ENCODE measurements at regions not wholly inside any gene's neighbourhood (a gene's known extent, or its start where the extent isn't known, plus 50 kb on each side); places are given as distances from the start of the nearest gene placed in this dataset.
"Not testable (repeated sequence)": the region's sequence is repeated elsewhere in the genome, so short reads cannot be mapped to it uniquely, and the experiment has no call there.

DNA sequence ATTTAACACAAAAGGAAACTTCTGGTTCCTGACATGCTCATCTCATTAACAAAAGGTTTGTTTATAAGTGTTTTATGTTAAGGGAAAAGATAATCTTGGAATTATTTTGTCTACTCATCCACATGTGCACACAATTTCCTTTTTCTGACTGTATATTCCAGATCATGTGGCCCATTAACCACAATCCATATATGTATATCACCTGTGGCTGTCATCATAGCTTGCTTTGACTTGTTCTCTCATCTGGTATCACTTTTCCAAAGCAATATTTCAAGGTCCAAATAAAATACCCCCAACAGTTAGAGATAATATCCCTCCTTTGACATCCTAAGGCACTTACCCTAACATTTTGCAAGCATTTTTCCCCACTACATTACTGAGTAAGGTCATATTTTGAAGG lies 856.1 kb downstream of the CDH11 start:
- no peak overlapping the region for H3K9ac ChIP-seq (ENCODE audit: low read depth in 1 of 2, low read length in 2 of 2)
- H3K4me3 ChIP-seq (ENCODE audit: low read depth in 1 of 2, low read length in 2 of 2) = no peak overlapping the region
- H3K27me3 ChIP-seq (ENCODE audit: control insufficient read depth in 1 of 2, insufficient read depth in 2 of 2, low read length in 2 of 2) = no peaks in the 10 kb centered on the region
- H3K27ac ChIP-seq (ENCODE audit: low read depth, low read length) = no peak overlapping the region
- H3K36me3 ChIP-seq (ENCODE audit: control insufficient read depth in 1 of 2, insufficient read depth in 2 of 2, low read length in 2 of 2) = no peaks in the 10 kb centered on the region
- no peaks in the 10 kb centered on the region for H3K9me3 ChIP-seq (ENCODE audit: control insufficient read depth in 1 of 2, low read length in 2 of 2)
- no peaks in the 10 kb centered on the region for H3K4me1 ChIP-seq (ENCODE audit: control insufficient read depth in 1 of 2, insufficient read depth in 2 of 2, low read length in 2 of 2)

DNA sequence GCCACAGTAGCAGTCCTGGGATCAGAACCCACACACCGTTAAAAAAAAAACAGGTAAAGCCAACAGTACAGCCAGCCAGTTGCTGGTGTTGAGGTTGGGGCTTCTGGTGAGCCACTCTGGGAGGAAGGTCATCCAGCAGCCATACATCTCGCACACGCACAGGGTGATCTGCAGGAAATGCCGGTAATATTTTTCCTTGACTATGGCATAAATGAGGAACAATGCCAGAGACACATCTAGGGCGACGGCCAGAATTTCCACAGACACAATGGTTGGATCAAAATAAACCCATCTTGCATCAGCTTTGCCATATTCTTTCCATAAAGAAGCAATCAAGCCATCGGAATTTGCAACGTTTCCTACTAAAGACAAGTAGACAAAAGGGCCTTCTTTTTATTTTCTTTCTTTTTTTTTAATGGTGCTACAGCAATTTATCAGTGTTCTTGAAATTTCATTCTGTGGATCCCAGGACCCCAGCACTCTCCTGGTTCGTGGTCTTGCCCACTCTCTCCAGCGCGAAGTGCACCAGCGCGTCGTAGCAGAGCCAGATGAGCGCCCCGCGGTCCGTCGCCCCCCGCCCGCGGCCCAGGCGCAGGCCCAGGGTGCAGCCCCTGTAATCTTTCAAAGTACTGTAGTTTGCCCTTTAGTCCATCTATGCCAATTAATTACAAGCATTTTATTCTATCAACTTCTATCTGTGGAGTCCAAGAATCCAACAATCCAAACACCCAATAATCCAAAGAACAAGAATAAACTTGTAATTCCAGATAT lies 861.0 kb downstream of the CDH11 start:
- H3K36me3 ChIP-seq (ENCODE audit: control insufficient read depth in 1 of 2, insufficient read depth in 2 of 2, low read length in 2 of 2); H3K9me3 ChIP-seq (ENCODE audit: control insufficient read depth in 1 of 2, low read length in 2 of 2); H3K27ac ChIP-seq (ENCODE audit: low read depth, low read length); H3K4me1 ChIP-seq (ENCODE audit: control insufficient read depth in 1 of 2, insufficient read depth in 2 of 2, low read length in 2 of 2); H3K27me3 ChIP-seq (ENCODE audit: control insufficient read depth in 1 of 2, insufficient read depth in 2 of 2, low read length in 2 of 2); H3K9ac ChIP-seq (ENCODE audit: low read depth in 1 of 2, low read length in 2 of 2); H3K4me3 ChIP-seq (ENCODE audit: low read depth in 1 of 2, low read length in 2 of 2): not testable (repeated sequence)

- Histone ChIP-seq H3K4me1 (ENCODE audit: control insufficient read depth in 1 of 2, insufficient read depth in 2 of 2, low read length in 2 of 2) (no peaks in the 10 kb centered on the region), H3K9ac (ENCODE audit: low read depth in 1 of 2, low read length in 2 of 2) (no peak overlapping the region)
Observed at GRCh38 chr16:64254443-64255367, 867.2 kb downstream of the CDH11 start.

GRCh38 chr16:64253525-64253924 lies 868.3 kb downstream of the CDH11 start:
- Histone ChIP-seq H3K27me3 (ENCODE audit: control insufficient read depth in 1 of 2, insufficient read depth in 2 of 2, low read length in 2 of 2) (no peaks in the 10 kb centered on the region), H3K4me1 (ENCODE audit: control insufficient read depth in 1 of 2, insufficient read depth in 2 of 2, low read length in 2 of 2) (no peaks in the 10 kb centered on the region), H3K4me3 (ENCODE audit: low read depth in 1 of 2, low read length in 2 of 2) (no peak overlapping the region), H3K9me3 (ENCODE audit: control insufficient read depth in 1 of 2, low read length in 2 of 2) (no peaks in the 10 kb centered on the region), H3K36me3 (ENCODE audit: control insufficient read depth in 1 of 2, insufficient read depth in 2 of 2, low read length in 2 of 2) (no peaks in the 10 kb centered on the region), H3K9ac (ENCODE audit: low read depth in 1 of 2, low read length in 2 of 2) (no peak overlapping the region), H3K27ac (ENCODE audit: low read depth, low read length) (no peak overlapping the region)

More at GRCh38 chr16:64254443-64255367, 867.2 kb downstream of the CDH11 start:
- H3K27me3 ChIP-seq (ENCODE audit: control insufficient read depth in 1 of 2, insufficient read depth in 2 of 2, low read length in 2 of 2) = no peaks in the 10 kb centered on the region
- H3K9me3 ChIP-seq (ENCODE audit: control insufficient read depth in 1 of 2, low read length in 2 of 2) = no peaks in the 10 kb centered on the region
- no peaks in the 10 kb centered on the region for H3K36me3 ChIP-seq (ENCODE audit: control insufficient read depth in 1 of 2, insufficient read depth in 2 of 2, low read length in 2 of 2)
- H3K4me3 ChIP-seq (ENCODE audit: low read depth in 1 of 2, low read length in 2 of 2) = no peak overlapping the region
- H3K27ac ChIP-seq (ENCODE audit: low read depth, low read length) = no peak overlapping the region

DNA sequence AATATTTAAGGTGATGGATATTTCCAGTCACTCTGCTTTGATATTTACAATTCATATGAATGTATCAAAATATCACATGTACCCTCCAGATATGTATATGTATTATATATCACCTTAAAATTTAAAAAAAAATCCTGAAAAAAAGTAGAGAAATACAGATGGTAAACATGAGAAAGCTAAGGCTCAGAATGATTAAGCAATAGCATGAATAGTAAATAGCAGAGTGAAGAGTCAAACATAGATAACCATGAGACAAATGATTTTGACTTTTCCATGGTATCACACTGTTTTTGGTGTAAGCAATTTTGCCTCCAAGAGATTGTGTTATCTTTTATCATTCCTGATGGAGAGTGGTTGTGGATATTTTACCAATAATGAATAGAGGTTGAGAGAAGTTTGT lies 868.8 kb downstream of the CDH11 start:
- no peak overlapping the region for H3K9ac ChIP-seq (ENCODE audit: low read depth in 1 of 2, low read length in 2 of 2)
- H3K36me3 ChIP-seq (ENCODE audit: control insufficient read depth in 1 of 2, insufficient read depth in 2 of 2, low read length in 2 of 2) = no peaks in the 10 kb centered on the region
- H3K27me3 ChIP-seq (ENCODE audit: control insufficient read depth in 1 of 2, insufficient read depth in 2 of 2, low read length in 2 of 2) = no peaks in the 10 kb centered on the region
- no peak overlapping the region for H3K4me3 ChIP-seq (ENCODE audit: low read depth in 1 of 2, low read length in 2 of 2)
- H3K9me3 ChIP-seq (ENCODE audit: control insufficient read depth in 1 of 2, low read length in 2 of 2) = no peaks in the 10 kb centered on the region
- no peak overlapping the region for H3K27ac ChIP-seq (ENCODE audit: low read depth, low read length)
- no peaks in the 10 kb centered on the region for H3K4me1 ChIP-seq (ENCODE audit: control insufficient read depth in 1 of 2, insufficient read depth in 2 of 2, low read length in 2 of 2)

DNA sequence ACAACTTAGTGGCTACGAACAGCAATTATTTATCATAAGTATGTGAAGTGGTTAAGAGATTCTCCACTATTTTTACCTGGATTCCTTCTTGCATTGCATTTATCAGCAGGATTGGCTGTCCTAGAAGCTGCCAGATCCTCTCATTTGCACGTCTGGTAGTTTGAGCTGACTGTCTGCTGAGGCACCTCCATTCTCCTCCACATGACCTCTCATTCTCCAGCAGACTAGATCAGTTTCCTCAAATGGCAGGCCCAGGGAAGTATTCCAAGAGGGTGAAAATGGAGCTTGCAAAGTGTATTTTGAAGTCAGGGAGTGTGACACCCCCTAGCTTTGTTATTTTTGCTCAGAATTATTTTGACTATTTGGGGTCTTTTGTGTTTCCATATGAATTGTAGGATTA lies 870.1 kb downstream of the CDH11 start:
- no peaks in the 10 kb centered on the region for H3K27me3 ChIP-seq (ENCODE audit: control insufficient read depth in 1 of 2, insufficient read depth in 2 of 2, low read length in 2 of 2)
- H3K9me3 ChIP-seq (ENCODE audit: control insufficient read depth in 1 of 2, low read length in 2 of 2) = no peaks in the 10 kb centered on the region
- H3K4me1 ChIP-seq (ENCODE audit: control insufficient read depth in 1 of 2, insufficient read depth in 2 of 2, low read length in 2 of 2) = no peaks in the 10 kb centered on the region
- H3K36me3 ChIP-seq (ENCODE audit: control insufficient read depth in 1 of 2, insufficient read depth in 2 of 2, low read length in 2 of 2) = no peaks in the 10 kb centered on the region
- no peak overlapping the region for H3K9ac ChIP-seq (ENCODE audit: low read depth in 1 of 2, low read length in 2 of 2)
- no peak overlapping the region for H3K27ac ChIP-seq (ENCODE audit: low read depth, low read length)
- H3K4me3 ChIP-seq (ENCODE audit: low read depth in 1 of 2, low read length in 2 of 2) = no peak overlapping the region

- Histone ChIP-seq H3K9me3 (ENCODE audit: control insufficient read depth in 1 of 2, low read length in 2 of 2) (no peaks in the 10 kb centered on the region), H3K9ac (ENCODE audit: low read depth in 1 of 2, low read length in 2 of 2) (no peak overlapping the region), H3K27me3 (ENCODE audit: control insufficient read depth in 1 of 2, insufficient read depth in 2 of 2, low read length in 2 of 2) (no peaks in the 10 kb centered on the region), H3K4me1 (ENCODE audit: control insufficient read depth in 1 of 2, insufficient read depth in 2 of 2, low read length in 2 of 2) (no peaks in the 10 kb centered on the region), H3K27ac (ENCODE audit: low read depth, low read length) (no peak overlapping the region), H3K4me3 (ENCODE audit: low read depth in 1 of 2, low read length in 2 of 2) (no peak overlapping the region), H3K36me3 (ENCODE audit: control insufficient read depth in 1 of 2, insufficient read depth in 2 of 2, low read length in 2 of 2) (no peaks in the 10 kb centered on the region)
Observed at GRCh38 chr16:64250866-64251265, 871.0 kb downstream of the CDH11 start.

GRCh38 chr16:64242492-64242891 lies 879.4 kb downstream of the CDH11 start:
- H3K27me3 ChIP-seq (ENCODE audit: control insufficient read depth in 1 of 2, insufficient read depth in 2 of 2, low read length in 2 of 2) = no peaks in the 10 kb centered on the region
- H3K27ac ChIP-seq (ENCODE audit: low read depth, low read length) = no peak overlapping the region
- H3K4me1 ChIP-seq (ENCODE audit: control insufficient read depth in 1 of 2, insufficient read depth in 2 of 2, low read length in 2 of 2) = no peaks in the 10 kb centered on the region
- H3K4me3 ChIP-seq (ENCODE audit: low read depth in 1 of 2, low read length in 2 of 2) = no peak overlapping the region
- H3K9me3 ChIP-seq (ENCODE audit: control insufficient read depth in 1 of 2, low read length in 2 of 2) = no peaks in the 10 kb centered on the region
- no peak overlapping the region for H3K9ac ChIP-seq (ENCODE audit: low read depth in 1 of 2, low read length in 2 of 2)
- H3K36me3 ChIP-seq (ENCODE audit: control insufficient read depth in 1 of 2, insufficient read depth in 2 of 2, low read length in 2 of 2) = no peaks in the 10 kb centered on the region

- Histone ChIP-seq H3K4me1 (ENCODE audit: control insufficient read depth in 1 of 2, insufficient read depth in 2 of 2, low read length in 2 of 2) (no peaks in the 10 kb centered on the region), H3K27ac (ENCODE audit: low read depth, low read length) (no peak overlapping the region), H3K4me3 (ENCODE audit: low read depth in 1 of 2, low read length in 2 of 2) (no peak overlapping the region), H3K9me3 (ENCODE audit: control insufficient read depth in 1 of 2, low read length in 2 of 2) (no peaks in the 10 kb centered on the region), H3K36me3 (ENCODE audit: control insufficient read depth in 1 of 2, insufficient read depth in 2 of 2, low read length in 2 of 2) (no peaks in the 10 kb centered on the region), H3K27me3 (ENCODE audit: control insufficient read depth in 1 of 2, insufficient read depth in 2 of 2, low read length in 2 of 2) (no peaks in the 10 kb centered on the region), H3K9ac (ENCODE audit: low read depth in 1 of 2, low read length in 2 of 2) (no peak overlapping the region)
Observed at GRCh38 chr16:64240586-64240985, 881.3 kb downstream of the CDH11 start.

DNA sequence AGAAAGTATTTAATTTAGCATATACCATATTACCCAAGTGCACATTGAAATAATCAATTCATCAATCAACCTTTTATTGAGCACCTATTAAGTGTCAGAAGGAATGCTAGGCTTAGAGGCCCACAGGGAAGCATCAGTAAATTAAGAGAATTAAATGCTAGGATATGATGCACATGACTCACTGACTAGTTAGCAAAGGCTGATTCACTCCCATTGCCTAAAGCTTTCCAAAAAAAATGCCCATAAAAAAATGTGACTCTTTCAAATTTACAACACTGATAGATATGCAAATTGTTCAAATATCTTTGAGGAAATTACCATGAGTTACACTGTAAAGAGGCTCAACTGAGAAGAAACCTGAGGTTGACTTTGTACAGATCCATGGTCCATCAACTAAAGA lies 883.3 kb downstream of the CDH11 start:
- Histone ChIP-seq H3K9me3 (ENCODE audit: control insufficient read depth in 1 of 2, low read length in 2 of 2) (no peaks in the 10 kb centered on the region), H3K27me3 (ENCODE audit: control insufficient read depth in 1 of 2, insufficient read depth in 2 of 2, low read length in 2 of 2) (no peaks in the 10 kb centered on the region), H3K4me3 (ENCODE audit: low read depth in 1 of 2, low read length in 2 of 2) (no peak overlapping the region), H3K27ac (ENCODE audit: low read depth, low read length) (no peak overlapping the region), H3K9ac (ENCODE audit: low read depth in 1 of 2, low read length in 2 of 2) (no peak overlapping the region), H3K36me3 (ENCODE audit: control insufficient read depth in 1 of 2, insufficient read depth in 2 of 2, low read length in 2 of 2) (no peaks in the 10 kb centered on the region), H3K4me1 (ENCODE audit: control insufficient read depth in 1 of 2, insufficient read depth in 2 of 2, low read length in 2 of 2) (no peaks in the 10 kb centered on the region)
